GM12878 (cell line): ENCODE measurements at regions not wholly inside any gene's neighbourhood (a gene's known extent, or its start where the extent isn't known, plus 50 kb on each side); places are given as distances from the start of the nearest gene placed in this dataset.

Experiments used
- ATAC-seq: fragments of 200-7000 bp; cut with Tn5 transposase; 3 replicates; pipeline ENCODE4 v1.9.1; 2020; ENCODE audit warnings: mild to moderate bottlenecking, moderate library complexity
- BruUV-seq: library from RNA; stranded (reverse); fragments of 400-500 nt; replicated peaks from 2 replicates; lab custom pipeline; 2021; lab: Mats Ljungman, UMichigan
- CTCF ChIA-PET: fragments of 300-600 bp; sonication (Branson Sonifier 250); formaldehyde crosslinking; extraction: SDS; loops from one replicate; lab custom pipeline; 2021; ENCODE audit warnings: inconsistent platforms; lab: Yijun Ruan, JAX
- POLR2A ChIA-PET: fragments of 350-600 bp; formaldehyde crosslinking; extraction: SDS; loops from one replicate; lab custom pipeline; 2021; ENCODE audit warnings: inconsistent platforms; lab: Charles Lee
- RAD21 ChIA-PET: fragments of 300-600 bp; sonication (Branson Sonifier 250); formaldehyde crosslinking; loops from one replicate; lab custom pipeline; 2023; ENCODE audit warnings: antibody characterized with exemption; ENCODE audit not compliant: unreplicated experiment; lab: Charles Lee
- SMC1A ChIA-PET: fragments of 300-600 bp; sonication (Branson Sonifier 250); formaldehyde crosslinking; loops from one replicate; lab custom pipeline; 2023; ENCODE audit not compliant: unreplicated experiment, uncharacterized antibody; lab: Charles Lee
- DNase-seq: peaks from one replicate; pipeline ENCODE4 v3.0.0-alpha.2; 2011; ENCODE audit warnings: low read depth, low spot score
- FAIRE-seq: peaks from 3 replicates; lab custom pipeline; 2011; peaks lifted over from hg19 to GRCh38; lab: Jason Lieb, UNC
- H2AFZ ChIP-seq: 2 replicates; pipeline ENCODE4 v1.6.0; 2011; ENCODE audit warnings: low read depth, low read length, control low read depth; ENCODE audit not compliant: control insufficient read depth
- H3K27ac ChIP-seq: 2 replicates; pipeline ENCODE4 v1.5.1; 2011; ENCODE audit warnings: control low read depth; ENCODE audit not compliant: control insufficient read depth, insufficient read depth
- H3K27me3 ChIP-seq, 2 experiments: replicated peaks in 1 of 2; 2 replicates each; pipeline versions ENCODE4 v1.6.0 to v1.6.1; 2011; ENCODE audit warnings: low read length in 1 of 2; ENCODE audit not compliant: control insufficient read depth in 2 of 2, insufficient read depth in 2 of 2
- H3K36me3 ChIP-seq, 2 experiments: 2 replicates each; pipeline ENCODE4 v1.5.1; 2011; ENCODE audit warnings: low read length in 1 of 2; ENCODE audit not compliant: control insufficient read depth in 2 of 2, insufficient read depth in 2 of 2
- H3K4me1 ChIP-seq: 2 replicates; pipeline ENCODE4 v1.6.1; 2011; ENCODE audit warnings: mild to moderate bottlenecking, low read length, moderate library complexity, mixed read lengths; ENCODE audit not compliant: control insufficient read depth, insufficient read depth
- H3K4me2 ChIP-seq: 2 replicates; pipeline ENCODE4 v1.6.0; 2011; ENCODE audit warnings: control low read depth; ENCODE audit not compliant: control insufficient read depth, insufficient read depth
- H3K4me3 ChIP-seq: fragments of 200-600 bp; sonication (generic); 2 replicates; pipeline ENCODE4 v1.5.1; 2016
- H3K79me2 ChIP-seq: 2 replicates; pipeline ENCODE4 v1.6.0; 2011; ENCODE audit warnings: low read length; ENCODE audit not compliant: control insufficient read depth, insufficient read depth
- H3K9ac ChIP-seq: 2 replicates; pipeline ENCODE4 v1.8.0; 2011; ENCODE audit warnings: low read length, control low read depth, mixed read lengths; ENCODE audit not compliant: control insufficient read depth, insufficient read depth
- H3K9me3 ChIP-seq: replicated peaks from 3 replicates; pipeline ENCODE4 v1.5.1; 2011; ENCODE audit warnings: mild to moderate bottlenecking, low read length; ENCODE audit not compliant: control insufficient read depth, insufficient read depth
- H4K20me1 ChIP-seq: 2 replicates; pipeline ENCODE4 v1.6.0; 2011; ENCODE audit not compliant: control insufficient read depth, insufficient read depth
- CREM ChIP-seq: IDR thresholded peaks from 2 replicates; pipeline ENCODE4 v1.6.1; 2014; ENCODE audit warnings: antibody characterized with exemption, low read depth
- HDAC6 ChIP-seq: fragments of 200-600 bp; sonication (generic); IDR thresholded peaks from one replicate; pipeline ENCODE4 v1.8.0; 2017; ENCODE audit warnings: antibody characterized with exemption; ENCODE audit not compliant: unreplicated experiment
- HSF1 ChIP-seq: fragments of 150-350 bp; IDR thresholded peaks from 2 replicates; pipeline ENCODE4 v1.6.1; 2014; ENCODE audit warnings: mild to moderate bottlenecking, low read depth, low read length
- IKZF2 ChIP-seq, 2 experiments: fragments of 450-650 bp; IDR thresholded peaks; 2 replicates each; pipeline ENCODE4 v1.6.1; 2017; ENCODE audit warnings: mild to moderate bottlenecking in 2 of 2, moderate library complexity in 2 of 2
- MYB ChIP-seq: fragments of 150-350 bp; IDR thresholded peaks from 2 replicates; pipeline ENCODE4 v1.6.1; 2014; ENCODE audit warnings: mild to moderate bottlenecking, low read depth, low read length, borderline replicate concordance
- NR2C2 ChIP-seq: IDR thresholded peaks from 2 replicates; pipeline ENCODE4 v1.6.1; 2011; ENCODE audit warnings: borderline replicate concordance, low read depth; ENCODE audit not compliant: control insufficient read depth, insufficient read length
- NR2F1 ChIP-seq: fragments of 450-650 bp; conservative IDR thresholded peaks from 2 replicates; pipeline ENCODE4 v1.6.1; 2017; ENCODE audit warnings: mild to moderate bottlenecking
- PBX3 ChIP-seq: IDR thresholded peaks from 2 replicates; pipeline ENCODE4 v1.6.1; 2011; ENCODE audit warnings: mild to moderate bottlenecking, low read depth, low read length, moderate library complexity; ENCODE audit not compliant: insufficient replicate concordance
- PML ChIP-seq: IDR thresholded peaks from 2 replicates; pipeline ENCODE4 v1.6.1; 2012; ENCODE audit warnings: low read length, inconsistent platforms
- POLR2AphosphoS2 ChIP-seq: IDR thresholded peaks from 2 replicates; pipeline ENCODE4 v1.6.1; 2011; ENCODE audit warnings: low read depth, mild to moderate bottlenecking, low read length, improper control_type of control experiment, moderate library complexity
- SPI1 ChIP-seq: IDR thresholded peaks from 2 replicates; pipeline ENCODE4 v1.6.1; 2011; ENCODE audit warnings: low read depth, mild to moderate bottlenecking, low read length, moderate library complexity, borderline replicate concordance; ENCODE audit not compliant: insufficient read depth
- SREBF1 ChIP-seq: IDR thresholded peaks from 2 replicates; pipeline ENCODE4 v1.6.1; 2012; ENCODE audit warnings: mild to moderate bottlenecking, low read length
- TBL1XR1 ChIP-seq: IDR thresholded peaks from 2 replicates; pipeline ENCODE4 v1.6.1; 2012; ENCODE audit warnings: low read depth, low read length, improper control_type of control experiment
- YY1 ChIP-seq: IDR thresholded peaks from 2 replicates; pipeline ENCODE4 v1.6.1; 2011; ENCODE audit warnings: low read depth, mild to moderate bottlenecking, low read length
- ZNF217 ChIP-seq: fragments of 450-650 bp; IDR thresholded peaks from 2 replicates; pipeline ENCODE4 v1.6.1; 2017; ENCODE audit warnings: antibody characterized with exemption, mild to moderate bottlenecking
- ZNF24 ChIP-seq: fragments of 450-650 bp; IDR thresholded peaks from 2 replicates; pipeline ENCODE4 v1.6.1; 2017; ENCODE audit warnings: antibody characterized with exemption, mild to moderate bottlenecking
- WGBS: methylation state at CpG from one replicate; pipeline ENCODE4 v1.1.6; 2016; ENCODE audit warnings: low lambda C conversion rate; ENCODE audit not compliant: insufficient replicate concordance, insufficient coverage; ENCODE audit errors: missing lambda C conversion rate; 5-methylcytosine and 5-hydroxymethylcytosine counted together
- in situ Hi-C: fragments of 300-500 bp; cut with MboI; formaldehyde crosslinking; loops from 9 replicates; pipeline ENCODE4 v1.14.3; 2018; ENCODE audit warnings: mixed read lengths
- intact Hi-C: fragments of 100-400 bp; cut with micrococcal nuclease; formaldehyde crosslinking; loops from one replicate; pipeline ENCODE4 v1.14.2; 2022; ENCODE audit not compliant: unreplicated experiment
- TF ChIP-seq, protein P1 (sequence below): IDR thresholded peaks from 2 replicates; pipeline ENCODE4 v1.6.1; 2012; ENCODE audit warnings: low read depth, low read length, improper control_type of control experiment

DNA sequence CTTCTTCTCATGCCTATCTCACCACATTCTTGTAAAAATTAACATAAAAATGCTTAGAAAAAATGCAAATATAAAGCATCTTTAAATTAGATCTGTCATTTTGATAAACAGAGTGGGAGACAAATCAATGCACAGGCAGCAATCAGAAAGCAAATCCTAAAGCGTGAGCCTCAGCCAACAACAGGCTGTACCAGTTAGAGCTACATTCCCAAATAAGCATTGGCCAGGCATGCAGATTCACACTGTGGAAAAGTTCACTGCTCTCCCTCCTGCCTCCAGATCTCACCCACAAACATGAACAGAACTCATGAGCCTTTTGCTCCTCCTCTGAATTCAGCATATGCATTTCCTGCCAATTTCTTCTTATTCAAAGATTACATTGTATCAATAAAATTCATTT lies 115.2 kb upstream of the FAT3 start:
- no peaks in the 10 kb centered on the region; the same call in 2 of the 3 replicates for H3K9me3 ChIP-seq
- no peaks in the 10 kb centered on the region for H3K4me1 ChIP-seq
- no peak overlapping the region for H3K4me2 ChIP-seq
- DNase-seq = no peak
- no peak overlapping the region for H2AFZ ChIP-seq
- no peak overlapping the region for H3K9ac ChIP-seq
- H3K27ac ChIP-seq = no peak overlapping the region
- POLR2A ChIA-PET = no interaction called here
- H3K79me2 ChIP-seq = no peaks in the 10 kb centered on the region
- TF ChIP-seq TBL1XR1 (no peak), SREBF1 (no peak), MYB (no peak), HDAC6 (no peak), POLR2AphosphoS2 (no peak), YY1 (no peak), NR2C2 (no peak)
- intact Hi-C loops (no loop called here), in situ Hi-C loops (no loop called here)
- no peak for ATAC-seq
- BruUV-seq = no TSS peak
- H4K20me1 ChIP-seq = no peaks in the 10 kb centered on the region
- whole genome bisulfite sequencing = 0% methylated on average over 1 of the region's 1 CpG
- H3K36me3 ChIP-seq = no peaks in the 10 kb centered on the region
- H3K27me3 ChIP-seq = no peaks in the 10 kb centered on the region
- SMC1A ChIA-PET = no interaction called here
- H3K4me3 ChIP-seq = no peak overlapping the region
- RAD21 ChIA-PET = no interaction called here
- no peak for FAIRE-seq
- CTCF ChIA-PET = no interaction called here

DNA sequence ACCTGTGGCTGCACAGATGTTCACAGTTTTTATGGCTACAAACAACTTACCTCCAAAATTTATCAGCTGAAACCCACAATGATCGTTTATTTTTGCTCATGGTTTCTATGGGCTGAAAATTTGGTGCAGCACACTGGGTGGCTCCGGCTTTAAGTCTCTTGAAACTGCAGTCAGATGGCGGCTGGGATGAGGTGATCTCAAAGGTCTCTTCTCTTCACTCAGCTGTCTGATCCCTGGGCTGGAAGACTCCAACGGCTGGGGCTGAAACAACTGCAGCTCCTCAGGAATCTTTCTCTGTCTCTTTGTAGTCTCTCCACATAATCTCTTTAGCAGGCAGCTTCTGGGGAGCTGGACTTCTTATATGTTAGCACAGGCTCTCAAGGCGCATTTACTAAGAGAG lies 117.3 kb upstream of the FAT3 start:
- no peak for FAIRE-seq
- ChIA-PET CTCF (no interaction called here), RAD21 (no interaction called here), SMC1A (no interaction called here), POLR2A (no interaction called here)
- no peak for DNase-seq
- no peak overlapping the region for H3K9ac ChIP-seq
- WGBS = 16% methylated on average over 5 of the region's 5 CpGs
- H3K4me3 ChIP-seq = no peak overlapping the region
- no peaks in the 10 kb centered on the region for H3K79me2 ChIP-seq
- no peaks in the 10 kb centered on the region for H3K4me1 ChIP-seq
- in situ Hi-C loops = no loop called here
- no peaks in the 10 kb centered on the region for H3K9me3 ChIP-seq
- H3K36me3 ChIP-seq = no peaks in the 10 kb centered on the region
- no peaks in the 10 kb centered on the region for H3K27me3 ChIP-seq
- BruUV-seq = no TSS peak
- no peak overlapping the region for H3K4me2 ChIP-seq
- no peak for ATAC-seq
- intact Hi-C loops = no loop called here
- H2AFZ ChIP-seq = no peak overlapping the region
- no peak overlapping the region for H3K27ac ChIP-seq
- no peaks in the 10 kb centered on the region for H4K20me1 ChIP-seq
- no peak for TF ChIP-seq HSF1
- no peak for TF ChIP-seq TBL1XR1
- TF ChIP-seq PML = no peak
- TF ChIP-seq PBX3 = no peak
- no peak for TF ChIP-seq ZNF24
- TF ChIP-seq NR2F1 = no peak
- TF ChIP-seq SPI1 = no peak
- no peak for TF ChIP-seq IKZF2 (IDR thresholded peaks at IDR 0.05)
- TF ChIP-seq, protein P1, sequence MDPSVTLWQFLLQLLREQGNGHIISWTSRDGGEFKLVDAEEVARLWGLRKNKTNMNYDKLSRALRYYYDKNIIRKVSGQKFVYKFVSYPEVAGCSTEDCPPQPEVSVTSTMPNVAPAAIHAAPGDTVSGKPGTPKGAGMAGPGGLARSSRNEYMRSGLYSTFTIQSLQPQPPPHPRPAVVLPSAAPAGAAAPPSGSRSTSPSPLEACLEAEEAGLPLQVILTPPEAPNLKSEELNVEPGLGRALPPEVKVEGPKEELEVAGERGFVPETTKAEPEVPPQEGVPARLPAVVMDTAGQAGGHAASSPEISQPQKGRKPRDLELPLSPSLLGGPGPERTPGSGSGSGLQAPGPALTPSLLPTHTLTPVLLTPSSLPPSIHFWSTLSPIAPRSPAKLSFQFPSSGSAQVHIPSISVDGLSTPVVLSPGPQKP = no peak
- no peak for TF ChIP-seq CREM
- TF ChIP-seq ZNF217 = no peak
